B cell (primary cell): ENCODE measurements at regions not wholly inside any gene's neighbourhood (a gene's known extent, or its start where the extent isn't known, plus 50 kb on each side); places are given as distances from the start of the nearest gene placed in this dataset.

Experiments used
- ATAC-seq: fragments of 200-7000 bp; cut with Tn5 transposase; one replicate; pipeline ENCODE4 v1.10.0; 2021; ENCODE audit warnings: low read depth, mild to moderate bottlenecking, moderate number of reproducible peaks, moderate library complexity
- CTCF ChIA-PET: fragments of 350-600 bp; sonication (Branson Sonifier 250); formaldehyde crosslinking; loops from one replicate; lab custom pipeline; 2021; ENCODE audit warnings: antibody characterized with exemption, inconsistent platforms; lab: Charles Lee
- POLR2A ChIA-PET: fragments of 350-600 bp; sonication (Branson Sonifier 250); formaldehyde crosslinking; loops from one replicate; lab custom pipeline; 2021; ENCODE audit warnings: antibody characterized with exemption; lab: Charles Lee
- DNase-seq: peaks from one replicate; pipeline ENCODE4 v3.0.0; 2013
- H2AFZ ChIP-seq: 2 replicates; pipeline ENCODE4 v1.6.1; 2012; ENCODE audit warnings: mild to moderate bottlenecking, low read depth, low read length; ENCODE audit not compliant: insufficient read depth, poor library complexity, severe bottlenecking
- H3K27ac ChIP-seq, 2 donors: 1 replicate in 1 of 2; 2 replicates in 1 of 2; pipeline ENCODE4 v1.5.1; 2012 to 2013; ENCODE audit warnings: low read length in 2 of 2, mild to moderate bottlenecking in 2 of 2, moderate library complexity in 1 of 2
- H3K27me3 ChIP-seq, 4 experiments: fragments of 200-600 bp in 1 of 4; sonication (generic) in 1 of 4; replicated peaks in 1 of 4; 1 replicate in 2 of 4; 2 replicates in 2 of 4; pipeline versions ENCODE4 v1.6.1 to v1.7.0; 2013 to 2016; ENCODE audit warnings: low read length in 3 of 4, mild to moderate bottlenecking in 2 of 4, mixed read lengths in 1 of 4, moderate library complexity in 1 of 4; ENCODE audit not compliant: insufficient read depth in 4 of 4, control insufficient read depth in 3 of 4; ENCODE audit errors: control extremely low read depth in 1 of 4
- H3K36me3 ChIP-seq, 2 experiments: replicated peaks in 1 of 2; 1 replicate in 1 of 2; 2 replicates in 1 of 2; pipeline versions ENCODE4 v1.6.1 to v1.7.1; 2013; ENCODE audit warnings: low read length in 1 of 2; ENCODE audit not compliant: insufficient read depth in 2 of 2, control insufficient read depth in 1 of 2; ENCODE audit errors: control extremely low read depth in 1 of 2, extremely low read depth in 1 of 2
- H3K4me1 ChIP-seq, 2 donors: fragments of 200-600 bp in 1 of 2; sonication (generic) in 1 of 2; 1 replicate in 1 of 2; 2 replicates in 1 of 2; pipeline versions ENCODE4 v1.5.1 to v1.6.1; 2013 to 2017; ENCODE audit warnings: low read length in 2 of 2; ENCODE audit not compliant: control insufficient read depth in 2 of 2, insufficient read depth in 2 of 2
- H3K4me2 ChIP-seq: replicated peaks from 2 replicates; pipeline ENCODE3; 2012; ENCODE audit warnings: mild to moderate bottlenecking, low read depth, low read length; ENCODE audit not compliant: poor library complexity, severe bottlenecking
- H3K4me3 ChIP-seq, 5 experiments: fragments of 200-600 bp in 1 of 5; sonication (generic) in 1 of 5; 1 replicate in 3 of 5; 2 replicates in 2 of 5; pipeline versions ENCODE4 v1.5.1 to v1.7.0; 2011 to 2016; ENCODE audit warnings: low read length in 4 of 5, mild to moderate bottlenecking in 4 of 5, low read depth in 2 of 5, control low read depth in 1 of 5, moderate library complexity in 1 of 5; ENCODE audit not compliant: insufficient read depth in 1 of 5; ENCODE audit errors: control extremely low read depth in 1 of 5, extremely low read depth in 1 of 5
- H3K79me2 ChIP-seq: fragments of 200-600 bp; sonication (generic); one replicate; pipeline ENCODE4 v1.6.0; 2016; ENCODE audit warnings: low read length; ENCODE audit not compliant: control insufficient read depth, insufficient read depth
- H3K9ac ChIP-seq: fragments of 200-600 bp; sonication (generic); 2 replicates; pipeline ENCODE4 v1.6.1; 2017; ENCODE audit warnings: mild to moderate bottlenecking, low read length, moderate library complexity
- H3K9me3 ChIP-seq, 3 donors: one replicate each; pipeline versions ENCODE4 v1.6.1 to v1.7.1; 2013; ENCODE audit warnings: low read length in 2 of 3; ENCODE audit not compliant: control insufficient read depth in 2 of 3, insufficient read depth in 1 of 3; ENCODE audit errors: control extremely low read depth in 1 of 3
- H4K20me1 ChIP-seq: 2 replicates; pipeline ENCODE4 v1.6.0; 2012; ENCODE audit warnings: mild to moderate bottlenecking, low read length; ENCODE audit not compliant: insufficient read depth, control insufficient read depth, poor library complexity, severe bottlenecking
- H3K27ac Mint-ChIP-seq: one replicate; pipeline ENCODE4 v1.8.0; 2021; ENCODE audit warnings: mixed read lengths
- H3K27me3 Mint-ChIP-seq: one replicate; pipeline ENCODE4 v1.8.0; 2021; ENCODE audit warnings: mixed read lengths
- H3K4me1 Mint-ChIP-seq: one replicate; pipeline ENCODE4 v1.8.0; 2021; ENCODE audit warnings: mixed read lengths
- H3K4me3 Mint-ChIP-seq: one replicate; pipeline ENCODE4 v1.8.0; 2021; ENCODE audit warnings: mixed read lengths
- H3K9me3 Mint-ChIP-seq: one replicate; pipeline ENCODE4 v1.8.0; 2022; ENCODE audit warnings: mixed read lengths; ENCODE audit not compliant: insufficient read depth
- EZH2 ChIP-seq: IDR thresholded peaks from 2 replicates; pipeline ENCODE4 v1.6.1; 2012; ENCODE audit warnings: borderline replicate concordance, low read depth, mild to moderate bottlenecking, moderate library complexity, low read length; ENCODE audit not compliant: insufficient read depth, poor library complexity, severe bottlenecking
- WGBS: methylation state at CpG from one replicate; pipeline ENCODE4 v1.1.5; 2013; ENCODE audit warnings: missing lambda C conversion rate; ENCODE audit not compliant: insufficient coverage; 5-methylcytosine and 5-hydroxymethylcytosine counted together
- intact Hi-C: fragments of 100-400 bp; cut with micrococcal nuclease; formaldehyde crosslinking; loops from one replicate; pipeline ENCODE4 v1.10.0; 2022
- TF ChIP-seq, protein P1 (sequence below): fragments of 200-600 bp; IDR thresholded peaks from one replicate; pipeline ENCODE4 v1.8.0; 2022; ENCODE audit warnings: antibody characterized with exemption, mild to moderate bottlenecking

DNA sequence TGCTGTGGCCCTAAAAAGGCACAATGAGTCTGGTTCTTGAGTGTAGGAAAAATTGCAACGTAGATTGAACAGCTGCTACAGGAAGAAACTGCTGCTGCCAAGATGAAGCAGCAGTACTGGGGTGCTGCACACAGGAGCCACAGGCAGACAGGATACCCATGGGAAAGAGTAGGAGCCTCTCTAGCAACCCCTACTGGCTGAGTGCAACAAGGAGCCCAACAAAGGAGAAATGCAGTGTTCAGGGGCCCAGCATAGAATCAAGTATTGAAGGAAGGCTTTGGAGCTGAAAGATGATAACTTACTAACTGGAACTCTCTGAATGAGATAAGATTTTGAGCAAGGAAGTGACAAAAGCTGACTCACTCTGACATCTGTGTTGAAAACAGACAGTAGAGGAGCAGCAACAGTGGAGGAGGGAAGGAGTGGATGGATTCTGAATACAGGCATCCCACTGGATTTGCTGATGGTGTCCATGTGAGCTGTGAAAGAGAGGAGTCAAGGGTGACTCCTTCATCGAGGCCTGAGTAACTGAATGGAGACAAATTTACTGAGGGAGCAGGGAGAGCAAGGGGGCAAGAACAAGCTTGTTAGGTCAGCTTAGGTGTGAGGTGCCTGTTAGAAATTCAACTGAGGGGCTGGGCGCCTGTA, 534.7 kb upstream of the JARID2 start:
- ATAC-seq (peak; percentile 67), DNase-seq (peak; percentile 57)
- Mint-ChIP-seq H3K27ac (peak overlapping the region; percentile 74), H3K4me1 (peaks cover 35% of the 10 kb centered on the region), H3K9me3 (no peaks in the 10 kb centered on the region), H3K4me3 (no peak overlapping the region), H3K27me3 (no peaks in the 10 kb centered on the region)
- H2AFZ ChIP-seq = peak overlapping the region; percentile 8
- H3K9me3 ChIP-seq = peaks cover 0 to 15% (median 12%) of the 10 kb centered on the region in 3 donors
- no peak overlapping the region for H3K4me3 ChIP-seq
- no peak overlapping the region for H3K9ac ChIP-seq
- H4K20me1 ChIP-seq = no peaks in the 10 kb centered on the region
- no peak for TF ChIP-seq EZH2
- TF ChIP-seq, protein P1, sequence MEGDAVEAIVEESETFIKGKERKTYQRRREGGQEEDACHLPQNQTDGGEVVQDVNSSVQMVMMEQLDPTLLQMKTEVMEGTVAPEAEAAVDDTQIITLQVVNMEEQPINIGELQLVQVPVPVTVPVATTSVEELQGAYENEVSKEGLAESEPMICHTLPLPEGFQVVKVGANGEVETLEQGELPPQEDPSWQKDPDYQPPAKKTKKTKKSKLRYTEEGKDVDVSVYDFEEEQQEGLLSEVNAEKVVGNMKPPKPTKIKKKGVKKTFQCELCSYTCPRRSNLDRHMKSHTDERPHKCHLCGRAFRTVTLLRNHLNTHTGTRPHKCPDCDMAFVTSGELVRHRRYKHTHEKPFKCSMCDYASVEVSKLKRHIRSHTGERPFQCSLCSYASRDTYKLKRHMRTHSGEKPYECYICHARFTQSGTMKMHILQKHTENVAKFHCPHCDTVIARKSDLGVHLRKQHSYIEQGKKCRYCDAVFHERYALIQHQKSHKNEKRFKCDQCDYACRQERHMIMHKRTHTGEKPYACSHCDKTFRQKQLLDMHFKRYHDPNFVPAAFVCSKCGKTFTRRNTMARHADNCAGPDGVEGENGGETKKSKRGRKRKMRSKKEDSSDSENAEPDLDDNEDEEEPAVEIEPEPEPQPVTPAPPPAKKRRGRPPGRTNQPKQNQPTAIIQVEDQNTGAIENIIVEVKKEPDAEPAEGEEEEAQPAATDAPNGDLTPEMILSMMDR = peak; percentile 25
- 35% methylated on average over 2 of the region's 3 CpGs for WGBS
- POLR2A ChIA-PET = no interaction called here
- peaks cover 17 to 25% of the 10 kb centered on the region in 2 donors for H3K4me1 ChIP-seq
- peak overlapping the region; percentile 9 for H3K4me2 ChIP-seq
- H3K27me3 ChIP-seq = no peaks in the 10 kb centered on the region
- intact Hi-C loops = no loop called here
- no peaks in the 10 kb centered on the region for H3K79me2 ChIP-seq
- CTCF ChIA-PET = interaction anchor here (0.6 to 2.0 kb wide), 5 partner anchors 13 to 800 kb away, joined by 3 to 7 read pairs (median 3); no protein-coding TSS in a partner anchor
- H3K27ac ChIP-seq = no peak overlapping the region
- no peaks in the 10 kb centered on the region for H3K36me3 ChIP-seq

DNA sequence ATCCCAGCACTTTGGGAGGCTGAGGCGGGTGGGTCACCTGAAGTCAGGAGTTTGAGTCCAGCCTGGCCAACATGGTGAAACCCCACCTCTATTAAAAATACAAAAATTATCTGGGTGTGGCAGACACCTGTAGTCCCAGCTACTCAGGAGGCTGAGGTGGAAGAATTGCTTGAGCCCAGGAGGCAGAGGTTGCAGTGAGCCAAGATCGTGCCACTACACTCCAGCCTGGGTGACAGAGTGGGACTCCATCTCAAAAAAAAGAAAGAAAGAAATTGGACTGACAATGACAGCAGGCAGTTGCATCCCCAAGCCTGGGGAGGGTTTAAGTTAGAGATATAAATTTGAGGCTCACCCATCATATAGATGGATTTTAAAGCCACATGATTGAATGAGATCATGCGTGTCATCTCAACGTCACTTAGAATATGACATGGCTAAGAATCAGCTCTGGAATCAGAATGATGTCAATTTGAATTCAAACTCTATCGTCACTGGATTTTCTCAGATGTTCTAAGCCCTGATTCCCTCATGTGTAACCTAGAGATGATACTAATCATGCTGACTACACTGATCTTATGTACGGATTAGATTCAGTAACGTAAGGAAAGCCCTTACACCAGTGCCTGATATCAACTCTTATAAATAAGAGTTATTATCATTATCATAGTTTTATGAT, 534.0 kb upstream of the JARID2 start:
- H3K4me1 Mint-ChIP-seq = peaks cover 37% of the 10 kb centered on the region
- H3K9me3 ChIP-seq = peaks cover 0 to 15% (median 12%) of the 10 kb centered on the region in 3 donors
- intact Hi-C loops = no loop called here
- H3K36me3 ChIP-seq = no peaks in the 10 kb centered on the region
- no peak for TF ChIP-seq EZH2
- TF ChIP-seq, protein P1 = no peak
- peaks cover 22 to 32% of the 10 kb centered on the region in 2 donors for H3K4me1 ChIP-seq
- no peak overlapping the region for H2AFZ ChIP-seq
- H3K79me2 ChIP-seq = no peaks in the 10 kb centered on the region
- no peaks in the 10 kb centered on the region for H3K27me3 Mint-ChIP-seq
- ATAC-seq (no peak), DNase-seq (no peak)
- no peak overlapping the region for H3K4me2 ChIP-seq
- CTCF ChIA-PET = interaction anchor here (0.6 to 2.0 kb wide), 5 partner anchors 14 to 801 kb away, joined by 3 to 7 read pairs (median 3); no protein-coding TSS in a partner anchor
- POLR2A ChIA-PET = no interaction called here
- H3K4me3 Mint-ChIP-seq = no peak overlapping the region
- 100% methylated on average over 1 of the region's 7 CpGs for WGBS
- no peak overlapping the region for H3K27ac ChIP-seq
- no peak overlapping the region for H3K27ac Mint-ChIP-seq
- H4K20me1 ChIP-seq = no peaks in the 10 kb centered on the region
- no peak overlapping the region for H3K4me3 ChIP-seq
- no peaks in the 10 kb centered on the region for H3K9me3 Mint-ChIP-seq
- no peak overlapping the region for H3K9ac ChIP-seq
- no peaks in the 10 kb centered on the region for H3K27me3 ChIP-seq
